Smooth muscle cell (in vitro differentiated cells): ENCODE measurements at regions not wholly inside any gene's neighbourhood (a gene's known extent, or its start where the extent isn't known, plus 50 kb on each side); places are given as distances from the start of the nearest gene placed in this dataset.

Experiments used
- DNase-seq: peaks from one replicate; lab custom pipeline; 2025; ENCODE audit not compliant: unreplicated experiment; lab: John Stamatoyannopoulos, UW
- H2AFZ ChIP-seq: fragments of 200-600 bp; sonication (generic); 2 replicates; pipeline ENCODE4 v1.6.0; 2016; ENCODE audit warnings: antibody characterized with exemption, low read depth, mild to moderate bottlenecking
- H3F3A ChIP-seq: fragments of 200-600 bp; sonication (generic); 2 replicates; pipeline ENCODE4 v1.6.0; 2017; ENCODE audit warnings: antibody characterized with exemption, low read depth
- H3K27ac ChIP-seq: fragments of 200-600 bp; sonication (generic); 2 replicates; pipeline ENCODE4 v1.5.1; 2016; ENCODE audit warnings: low read depth, mild to moderate bottlenecking
- H3K27me3 ChIP-seq: fragments of 200-600 bp; sonication (generic); 2 replicates; pipeline ENCODE4 v1.6.1; 2016; ENCODE audit warnings: low read depth, mild to moderate bottlenecking
- H3K36me3 ChIP-seq: fragments of 200-600 bp; sonication (generic); 2 replicates; pipeline ENCODE4 v1.5.1; 2016; ENCODE audit warnings: low read depth
- H3K4me1 ChIP-seq: fragments of 200-600 bp; sonication (generic); 2 replicates; pipeline ENCODE4 v1.5.1; 2016; ENCODE audit warnings: low read depth
- H3K4me2 ChIP-seq: fragments of 200-600 bp; sonication (generic); 2 replicates; pipeline ENCODE4 v1.6.0; 2016; ENCODE audit warnings: mild to moderate bottlenecking
- H3K4me3 ChIP-seq: fragments of 200-600 bp; sonication (generic); 2 replicates; pipeline ENCODE4 v1.5.1; 2016; ENCODE audit warnings: mild to moderate bottlenecking
- H3K79me2 ChIP-seq: fragments of 200-600 bp; sonication (generic); 2 replicates; pipeline ENCODE4 v1.6.0; 2016; ENCODE audit warnings: low read depth, mild to moderate bottlenecking
- H3K9ac ChIP-seq: fragments of 200-600 bp; sonication (generic); 2 replicates; pipeline ENCODE4 v1.6.0; 2016; ENCODE audit warnings: low read depth
- H3K9me3 ChIP-seq: fragments of 200-600 bp; sonication (generic); replicated peaks from 2 replicates; pipeline ENCODE4 v1.5.1; 2016; ENCODE audit warnings: low read depth
- H4K20me1 ChIP-seq: fragments of 200-600 bp; sonication (generic); 2 replicates; pipeline ENCODE4 v1.6.0; 2016; ENCODE audit warnings: low read depth
- CTCF ChIP-seq: fragments of 200-600 bp; sonication (generic); IDR thresholded peaks from 2 replicates; pipeline ENCODE4 v1.5.1; 2017; ENCODE audit warnings: borderline replicate concordance, mild to moderate bottlenecking, antibody characterized with exemption; ENCODE audit not compliant: insufficient read depth, poor library complexity, severe bottlenecking
- WGBS: methylation state at CpG from one replicate; pipeline ENCODE4 v1.1.7; 2016; ENCODE audit warnings: low lambda C conversion rate; 5-methylcytosine and 5-hydroxymethylcytosine counted together

DNA sequence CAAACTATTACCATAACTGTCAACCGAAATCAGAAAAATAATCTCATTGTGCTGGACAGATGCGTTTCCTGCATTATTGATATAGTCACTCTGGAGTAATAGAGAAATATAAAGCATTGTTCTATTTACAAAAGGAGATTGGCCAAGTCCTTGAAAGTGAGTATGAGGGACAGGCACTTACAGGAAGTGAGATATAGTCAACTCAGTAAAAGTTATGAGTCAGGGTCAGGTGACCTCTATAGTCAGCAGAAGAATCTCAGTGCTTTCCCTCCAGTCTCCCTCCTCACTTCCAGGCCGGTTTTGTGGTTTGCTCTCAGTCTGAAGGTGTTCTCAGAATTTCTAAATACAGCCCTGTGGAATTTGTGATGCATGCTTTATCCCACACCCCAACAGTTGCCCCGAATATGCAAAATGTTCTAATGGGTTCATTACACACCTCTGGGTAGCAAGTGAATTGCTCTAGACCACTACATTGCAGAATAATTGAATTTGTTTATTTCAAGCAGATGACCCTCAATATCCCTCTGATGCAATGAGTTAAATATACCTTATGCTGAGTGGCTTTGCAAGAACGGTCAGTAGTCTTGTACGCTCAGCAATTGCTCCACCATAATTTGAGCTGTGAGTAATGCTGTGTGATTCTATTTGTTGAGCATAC is 787.7 kb downstream of the MCTP2 start:
- peak overlapping the region; percentile 28 for H3K9ac ChIP-seq
- no peaks in the 10 kb centered on the region for H3K36me3 ChIP-seq
- H3K4me3 ChIP-seq: no peak overlapping the region
- no peaks in the 10 kb centered on the region for H3K4me1 ChIP-seq
- no peaks in the 10 kb centered on the region for H3K27me3 ChIP-seq
- H3F3A ChIP-seq: peaks cover 19% of the 10 kb centered on the region
- H3K9me3 ChIP-seq: no peaks in the 10 kb centered on the region
- H3K79me2 ChIP-seq: no peaks in the 10 kb centered on the region
- peak overlapping the region; percentile 85 for H3K27ac ChIP-seq
- peak overlapping the region; percentile 38 for H2AFZ ChIP-seq
- 49% methylated on average over 6 of the region's 6 CpGs for WGBS
- peak overlapping the region; percentile 37 for H3K4me2 ChIP-seq
- DNase-seq: no peak
- TF ChIP-seq CTCF: no peak
- no peaks in the 10 kb centered on the region for H4K20me1 ChIP-seq

DNA sequence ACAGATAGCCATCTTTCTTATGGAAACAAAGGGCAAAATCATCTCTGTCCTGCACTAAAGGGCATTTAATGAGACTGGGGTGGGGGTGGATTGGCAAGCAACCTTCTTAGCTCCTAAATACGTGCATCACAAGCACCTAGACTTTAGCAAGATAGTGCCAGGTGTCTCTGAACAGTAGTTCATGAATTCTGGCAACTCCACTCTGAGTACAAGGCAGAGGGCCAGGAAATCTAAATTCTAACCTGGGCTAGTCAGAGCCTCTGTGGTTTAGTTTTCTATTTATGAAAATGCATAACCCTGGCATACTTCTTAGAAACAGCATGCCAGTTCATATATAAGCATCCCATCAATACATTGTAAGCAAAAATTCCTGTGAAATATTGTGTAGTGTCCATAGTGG is 788.5 kb downstream of the MCTP2 start:
- H4K20me1 ChIP-seq: no peaks in the 10 kb centered on the region
- no peaks in the 10 kb centered on the region for H3K36me3 ChIP-seq
- no peak overlapping the region for H3K9ac ChIP-seq
- H3K9me3 ChIP-seq: no peaks in the 10 kb centered on the region
- peak overlapping the region; percentile 85 for H3K27ac ChIP-seq
- no peak overlapping the region for H3K4me3 ChIP-seq
- no peaks in the 10 kb centered on the region for H3K79me2 ChIP-seq
- DNase-seq: no peak
- no peak overlapping the region for H3K4me2 ChIP-seq
- no peaks in the 10 kb centered on the region for H3K4me1 ChIP-seq
- no peak for TF ChIP-seq CTCF
- H3K27me3 ChIP-seq: no peaks in the 10 kb centered on the region
- 96% methylated on average over 1 of the region's 1 CpG for WGBS
- peaks cover 19% of the 10 kb centered on the region for H3F3A ChIP-seq
- no peak overlapping the region for H2AFZ ChIP-seq

GRCh38 chr15:95021816-95022215 is 790.5 kb downstream of the MCTP2 start:
- DNase-seq: no peak
- Histone ChIP-seq H3K4me2 (no peak overlapping the region), H3F3A (peaks cover 17% of the 10 kb centered on the region), H3K4me1 (no peaks in the 10 kb centered on the region), H3K9me3 (no peaks in the 10 kb centered on the region), H3K79me2 (no peaks in the 10 kb centered on the region), H3K9ac (no peak overlapping the region), H3K27me3 (no peaks in the 10 kb centered on the region), H2AFZ (no peak overlapping the region), H4K20me1 (no peaks in the 10 kb centered on the region), H3K36me3 (no peaks in the 10 kb centered on the region), H3K27ac (no peak overlapping the region), H3K4me3 (no peak overlapping the region)
- TF ChIP-seq CTCF: no peak
- WGBS: 89% methylated on average over 2 of the region's 2 CpGs

- no peaks in the 10 kb centered on the region for H3F3A ChIP-seq
- H3K27me3 ChIP-seq: no peaks in the 10 kb centered on the region
- no peaks in the 10 kb centered on the region for H3K79me2 ChIP-seq
- no peak overlapping the region for H3K4me3 ChIP-seq
- peak; percentile 57 for TF ChIP-seq CTCF
- no peak overlapping the region for H2AFZ ChIP-seq
- H3K4me1 ChIP-seq: no peaks in the 10 kb centered on the region
- 47% methylated on average over 2 of the region's 2 CpGs for WGBS
- H3K9ac ChIP-seq: no peak overlapping the region
- H3K36me3 ChIP-seq: no peaks in the 10 kb centered on the region
- H3K9me3 ChIP-seq: no peaks in the 10 kb centered on the region
- H3K4me2 ChIP-seq: no peak overlapping the region
- no peak for DNase-seq
- no peaks in the 10 kb centered on the region for H4K20me1 ChIP-seq
- no peak overlapping the region for H3K27ac ChIP-seq
These were observed 793.0 kb downstream of the MCTP2 start for GRCh38 chr15:95024351-95024750.
